ENCODE measurements at regions not wholly inside any gene's neighbourhood (a gene's known extent, or its start where the extent isn't known, plus 50 kb on each side); places are given as distances from the start of the nearest gene placed in this dataset.

DNA sequence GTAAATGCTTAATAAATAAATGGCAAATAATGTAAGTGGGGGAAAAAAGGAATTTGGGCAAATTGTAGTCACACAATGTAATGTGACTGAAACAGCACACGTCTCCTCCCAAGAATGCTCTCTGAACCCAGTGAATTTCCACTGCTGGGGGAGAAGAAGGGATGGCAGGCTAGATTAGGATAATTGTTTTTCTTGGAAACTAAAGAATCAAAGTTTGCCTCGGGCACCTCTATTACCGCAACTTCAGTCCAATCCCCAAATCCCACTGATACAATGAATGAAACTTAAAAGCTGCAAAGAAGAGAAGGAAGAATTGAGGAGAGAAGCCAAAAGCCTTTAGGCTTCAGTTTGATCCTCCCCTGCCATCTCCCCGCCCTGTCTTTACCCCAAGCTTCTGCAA lies 423.2 kb upstream of the PAPPA start:
- H3K36me3 ChIP-seq, result no peaks in the 10 kb centered on the region
- DNase-seq, result no peak
- H3K27me3 ChIP-seq (ENCODE audit: insufficient read depth, low read depth, severe bottlenecking), result no peaks in the 10 kb centered on the region
- no peak overlapping the region for H3K27ac ChIP-seq
- TF ChIP-seq, protein P1, sequence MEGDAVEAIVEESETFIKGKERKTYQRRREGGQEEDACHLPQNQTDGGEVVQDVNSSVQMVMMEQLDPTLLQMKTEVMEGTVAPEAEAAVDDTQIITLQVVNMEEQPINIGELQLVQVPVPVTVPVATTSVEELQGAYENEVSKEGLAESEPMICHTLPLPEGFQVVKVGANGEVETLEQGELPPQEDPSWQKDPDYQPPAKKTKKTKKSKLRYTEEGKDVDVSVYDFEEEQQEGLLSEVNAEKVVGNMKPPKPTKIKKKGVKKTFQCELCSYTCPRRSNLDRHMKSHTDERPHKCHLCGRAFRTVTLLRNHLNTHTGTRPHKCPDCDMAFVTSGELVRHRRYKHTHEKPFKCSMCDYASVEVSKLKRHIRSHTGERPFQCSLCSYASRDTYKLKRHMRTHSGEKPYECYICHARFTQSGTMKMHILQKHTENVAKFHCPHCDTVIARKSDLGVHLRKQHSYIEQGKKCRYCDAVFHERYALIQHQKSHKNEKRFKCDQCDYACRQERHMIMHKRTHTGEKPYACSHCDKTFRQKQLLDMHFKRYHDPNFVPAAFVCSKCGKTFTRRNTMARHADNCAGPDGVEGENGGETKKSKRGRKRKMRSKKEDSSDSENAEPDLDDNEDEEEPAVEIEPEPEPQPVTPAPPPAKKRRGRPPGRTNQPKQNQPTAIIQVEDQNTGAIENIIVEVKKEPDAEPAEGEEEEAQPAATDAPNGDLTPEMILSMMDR (IDR thresholded peaks at IDR 0.05; ENCODE audit: low read depth, low read length), result no peak
- no peak overlapping the region for H3K4me3 ChIP-seq (ENCODE audit: low read depth, low read length)
- peaks cover 2% of the 10 kb centered on the region for H3K9me3 ChIP-seq (ENCODE audit: severe bottlenecking)

DNA sequence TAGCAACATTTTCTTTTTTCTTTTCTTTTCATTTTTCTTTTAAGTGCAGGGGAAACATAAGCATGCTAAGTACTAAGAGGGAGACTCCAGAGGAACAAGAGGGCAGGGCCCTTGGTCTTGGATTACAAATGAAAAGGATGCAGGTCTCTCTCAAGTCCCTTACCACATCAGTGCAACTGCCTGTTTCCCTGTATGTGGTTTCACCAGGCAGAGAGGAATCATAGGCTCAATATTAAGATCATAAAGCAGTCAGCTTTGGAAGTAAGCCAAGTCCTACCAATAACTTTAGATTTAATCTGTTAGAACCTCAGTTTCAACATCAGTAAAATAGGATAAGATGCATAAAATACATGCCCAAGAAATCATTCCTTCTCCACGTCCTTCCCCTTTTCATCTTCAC lies 422.7 kb upstream of the PAPPA start:
- TF ChIP-seq, protein P1 (IDR thresholded peaks at IDR 0.05; ENCODE audit: low read depth, low read length), result no peak
- no peak overlapping the region for H3K4me3 ChIP-seq (ENCODE audit: low read depth, low read length)
- no peaks in the 10 kb centered on the region for H3K36me3 ChIP-seq
- H3K27me3 ChIP-seq (ENCODE audit: insufficient read depth, low read depth, severe bottlenecking), result no peaks in the 10 kb centered on the region
- no peak overlapping the region for H3K27ac ChIP-seq
- peaks cover 2% of the 10 kb centered on the region for H3K9me3 ChIP-seq (ENCODE audit: severe bottlenecking)
- no peak for DNase-seq

- no peaks in the 10 kb centered on the region for H3K27me3 ChIP-seq (ENCODE audit: insufficient read depth, low read depth, severe bottlenecking)
- no peak for DNase-seq
- H3K4me3 ChIP-seq (ENCODE audit: low read depth, low read length), result no peak overlapping the region
- no peaks in the 10 kb centered on the region for H3K9me3 ChIP-seq (ENCODE audit: severe bottlenecking)
- no peaks in the 10 kb centered on the region for H3K36me3 ChIP-seq
- TF ChIP-seq, protein P1 (IDR thresholded peaks at IDR 0.05; ENCODE audit: low read depth, low read length), result no peak
- no peak overlapping the region for H3K27ac ChIP-seq
Measured at GRCh38 chr9:115733318-115734110, 420.1 kb upstream of the PAPPA start.

- Histone ChIP-seq H3K27ac (no peak overlapping the region), H3K9me3 (ENCODE audit: severe bottlenecking) (no peaks in the 10 kb centered on the region), H3K36me3 (no peaks in the 10 kb centered on the region), H3K4me3 (ENCODE audit: low read depth, low read length) (no peak overlapping the region), H3K27me3 (ENCODE audit: insufficient read depth, low read depth, severe bottlenecking) (no peaks in the 10 kb centered on the region)
- TF ChIP-seq, protein P1 (IDR thresholded peaks at IDR 0.05; ENCODE audit: low read depth, low read length), result no peak
- no peak for DNase-seq
Measured at GRCh38 chr9:115739096-115739875, 414.3 kb upstream of the PAPPA start.

DNA sequence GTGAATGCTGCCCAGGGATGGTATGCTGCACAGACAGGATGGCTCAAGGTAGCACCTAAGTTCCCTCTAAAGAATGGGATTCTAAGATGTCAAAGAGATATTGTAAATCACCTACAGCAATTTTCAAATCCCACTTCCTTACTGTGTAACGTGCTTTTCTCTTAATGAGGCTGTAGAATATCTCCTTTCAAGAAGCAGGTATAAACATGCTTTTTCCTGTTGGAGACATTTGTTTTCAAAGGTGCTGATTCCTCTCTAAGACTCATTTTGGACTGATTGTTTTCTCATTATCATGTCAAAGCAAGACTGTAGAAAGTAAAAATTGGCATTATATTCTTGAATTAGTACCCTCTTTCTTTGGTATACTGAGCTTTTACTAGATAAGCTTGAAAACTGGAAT lies 412.6 kb upstream of the PAPPA start:
- Histone ChIP-seq H3K27ac (no peak overlapping the region), H3K36me3 (no peaks in the 10 kb centered on the region), H3K4me3 (ENCODE audit: low read depth, low read length) (no peak overlapping the region), H3K27me3 (ENCODE audit: insufficient read depth, low read depth, severe bottlenecking) (no peaks in the 10 kb centered on the region), H3K9me3 (ENCODE audit: severe bottlenecking) (no peaks in the 10 kb centered on the region)
- TF ChIP-seq, protein P1 (IDR thresholded peaks at IDR 0.05; ENCODE audit: low read depth, low read length), result no peak
- no peak for DNase-seq

Data from WERI-Rb-1 (cell line).